DMS53 treated with DMSO at 0.1 percent for 48 hours (cell line): ENCODE measurements at regions not wholly inside any gene's neighbourhood (a gene's known extent, or its start where the extent isn't known, plus 50 kb on each side); places are given as distances from the start of the nearest gene placed in this dataset.

Source experiments
- DNase-seq: peaks from one replicate; lab custom pipeline; 2025; ENCODE audit not compliant: unreplicated experiment; lab: John Stamatoyannopoulos, UW

DNA sequence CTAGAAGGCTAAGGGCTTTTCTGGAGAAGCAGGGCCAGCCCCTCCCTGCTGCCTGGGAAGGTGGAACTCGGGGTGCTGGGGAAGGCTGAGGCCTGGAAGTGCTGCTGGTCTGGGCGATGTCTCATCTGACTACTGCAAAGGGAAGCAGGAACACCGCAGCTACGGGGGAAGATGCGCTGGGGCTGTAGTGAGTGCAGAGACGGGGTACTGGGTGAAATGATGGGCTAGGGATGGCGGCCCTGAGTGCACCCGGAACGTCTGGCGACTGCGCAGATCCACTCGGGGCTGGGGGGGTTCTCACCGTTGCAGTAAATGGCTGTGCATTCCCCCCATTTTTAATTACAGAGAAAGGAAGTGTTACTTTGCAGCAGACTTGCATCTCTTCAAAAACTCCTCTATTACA lies 195.4 kb upstream of the ADARB2 start:
- DNase-seq = no peak

DNA sequence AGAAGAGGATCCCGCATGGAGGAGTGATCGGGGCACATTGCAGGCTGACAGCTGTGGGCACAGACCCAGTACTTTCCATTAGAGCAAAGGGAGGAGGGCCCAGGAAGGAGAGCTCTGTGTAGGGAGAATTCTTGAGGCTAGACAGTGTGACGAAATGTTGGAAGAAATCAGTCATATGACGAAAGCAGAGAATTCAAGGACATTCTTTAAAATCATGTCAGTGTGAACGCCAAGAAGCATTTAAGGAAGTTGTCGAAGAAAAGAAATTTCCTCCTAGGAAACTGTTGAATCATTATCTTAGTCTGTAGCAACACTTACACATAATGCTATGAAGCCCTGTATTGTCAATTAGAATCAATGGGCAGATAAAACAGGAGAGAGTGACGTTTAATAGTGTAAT lies 191.3 kb upstream of the ADARB2 start:
- no peak for DNase-seq

DNA sequence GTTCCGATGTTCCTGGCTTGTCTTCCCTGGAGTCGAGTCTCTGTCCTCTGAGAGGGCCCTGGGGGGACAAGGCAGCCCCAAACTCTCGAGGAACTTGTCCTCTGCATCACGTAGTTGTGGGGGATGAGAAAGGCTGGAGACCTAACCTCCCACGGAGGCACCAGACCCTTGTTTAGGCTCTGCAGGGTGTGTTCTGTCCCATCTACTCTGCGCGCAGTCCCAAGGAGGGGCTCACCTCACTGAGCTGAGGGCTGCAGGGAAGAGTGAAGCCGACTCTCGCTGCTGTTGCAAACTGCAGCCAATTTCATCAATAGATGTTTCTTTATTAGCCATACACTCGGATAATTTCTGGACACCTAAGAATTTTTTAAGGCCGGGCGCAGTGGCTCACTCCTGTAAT lies 186.7 kb upstream of the ADARB2 start:
- no peak for DNase-seq

- no peak for DNase-seq
These were observed 186.3 kb upstream of the ADARB2 start for GRCh38 chr10:1923586-1923985.

DNA sequence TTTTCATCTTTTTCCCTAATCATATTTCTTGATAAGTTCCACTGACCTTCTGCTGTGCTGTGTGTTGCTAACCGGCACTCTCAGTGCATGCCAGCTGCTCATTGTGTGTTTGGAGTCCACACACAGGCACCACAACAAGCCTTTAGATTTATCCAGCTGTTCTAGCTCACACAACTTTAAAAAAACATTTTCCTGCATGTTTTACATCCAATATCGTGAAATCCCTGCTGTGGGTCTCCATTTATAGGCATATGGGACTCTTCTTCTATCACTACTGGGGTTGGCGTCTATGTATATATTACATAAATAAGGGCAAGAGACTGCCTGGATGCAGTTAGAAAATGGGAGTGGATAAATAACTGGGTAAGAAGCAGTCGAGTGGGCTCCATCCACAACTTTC lies 183.6 kb upstream of the ADARB2 start:
- no peak for DNase-seq

- no peak for DNase-seq
These were observed 182.8 kb upstream of the ADARB2 start for GRCh38 chr10:1920127-1920526.

- no peak for DNase-seq
These were observed 174.4 kb upstream of the ADARB2 start for GRCh38 chr10:1911771-1912170.

GRCh38 chr10:1903982-1904381 lies 166.7 kb upstream of the ADARB2 start:
- no peak for DNase-seq

- DNase-seq = no peak
These were observed 158.8 kb upstream of the ADARB2 start for GRCh38 chr10:1896153-1896552.

DNA sequence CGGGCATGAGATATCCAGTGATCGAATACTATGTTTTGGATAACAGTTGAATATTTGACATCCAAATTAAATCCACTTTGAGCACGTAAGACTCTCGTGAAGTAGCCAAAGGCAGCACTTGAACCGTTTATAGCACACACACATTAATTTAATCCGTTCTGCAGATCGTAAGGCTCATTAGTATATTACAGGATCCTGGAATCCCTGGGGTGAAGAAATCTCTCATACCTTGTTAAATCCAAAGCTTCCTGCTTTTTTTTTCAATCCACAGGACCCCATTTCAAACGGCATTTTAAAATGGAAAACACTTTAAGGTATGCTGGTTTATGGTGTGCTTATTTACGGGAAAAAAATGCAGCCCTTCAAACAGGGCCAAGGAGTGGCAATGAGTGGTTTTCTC lies 158.4 kb upstream of the ADARB2 start:
- no peak for DNase-seq

DNA sequence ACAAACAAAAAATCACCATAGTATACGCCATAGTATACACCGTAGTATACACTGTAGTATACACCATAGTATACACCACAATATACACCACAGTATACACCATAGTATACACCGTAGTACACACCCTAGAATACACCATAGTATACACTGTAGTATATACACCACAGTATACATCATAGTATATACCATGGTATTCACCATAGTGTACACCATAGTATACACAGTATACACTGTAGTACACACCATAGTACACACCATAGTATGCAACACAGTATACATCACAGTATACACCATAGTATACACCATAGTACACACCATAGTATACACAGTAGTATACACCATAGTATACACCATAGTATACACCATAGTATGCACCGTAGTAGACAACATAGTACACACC lies 157.6 kb upstream of the ADARB2 start:
- DNase-seq = no peak

DNA sequence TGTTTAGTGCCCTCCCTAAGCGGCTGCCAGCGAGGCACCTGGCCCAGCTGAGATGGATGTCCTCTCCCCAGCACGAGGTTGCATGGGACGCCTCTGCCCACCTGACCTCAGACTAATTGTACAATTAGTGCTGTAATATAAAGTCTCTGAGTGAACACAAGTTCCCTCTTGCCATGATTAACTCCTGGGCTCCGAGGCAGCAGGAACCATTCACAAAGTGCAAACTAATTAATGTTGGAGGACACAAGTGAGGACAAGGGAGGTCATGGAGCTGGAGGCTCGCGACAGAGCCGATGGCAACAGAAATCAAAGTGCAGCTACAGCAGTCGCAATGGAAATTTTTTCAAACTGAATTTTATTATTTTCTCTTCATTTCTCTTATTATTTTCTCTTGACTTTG lies 156.6 kb upstream of the ADARB2 start:
- DNase-seq = no peak

DNA sequence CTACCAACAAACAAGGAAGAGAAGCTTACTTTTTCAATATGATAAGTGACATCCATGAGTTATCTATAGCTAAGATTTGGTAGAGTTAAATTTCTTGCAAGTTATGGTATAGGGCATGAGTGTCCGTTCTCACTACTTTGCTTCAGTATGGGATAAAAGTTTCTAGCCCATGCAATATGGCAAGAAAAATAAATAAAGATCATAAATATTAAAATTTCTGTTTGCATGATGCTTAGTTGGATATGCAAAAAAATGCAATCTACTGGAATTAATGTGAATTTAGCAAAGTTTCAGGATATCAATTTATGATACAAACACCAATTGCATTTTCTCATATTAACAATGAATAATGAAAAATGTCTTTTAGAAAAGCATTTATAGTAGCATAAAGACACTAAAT lies 148.7 kb upstream of the ADARB2 start:
- no peak for DNase-seq

DNA sequence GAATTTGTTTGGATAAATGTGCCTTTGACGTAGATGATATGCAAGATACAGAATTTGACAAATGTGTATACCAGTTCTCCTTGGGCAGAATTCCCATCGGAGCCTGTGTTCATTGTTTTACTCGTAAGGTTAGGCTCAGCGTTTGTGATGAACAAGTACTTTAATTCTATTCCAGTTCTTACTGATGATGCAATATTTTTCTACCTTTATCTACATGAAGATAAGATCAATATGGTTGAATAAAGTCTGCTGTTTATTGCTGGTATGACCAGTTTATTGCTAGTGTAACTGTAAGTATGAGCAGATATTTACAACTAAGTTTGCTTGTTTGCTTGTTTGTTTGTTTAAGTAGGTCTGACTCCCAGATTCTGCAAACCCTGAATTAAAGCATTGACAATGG lies 145.4 kb upstream of the ADARB2 start:
- DNase-seq = no peak

- DNase-seq = no peak
These were observed 144.9 kb upstream of the ADARB2 start for GRCh38 chr10:1882180-1882579.

DNA sequence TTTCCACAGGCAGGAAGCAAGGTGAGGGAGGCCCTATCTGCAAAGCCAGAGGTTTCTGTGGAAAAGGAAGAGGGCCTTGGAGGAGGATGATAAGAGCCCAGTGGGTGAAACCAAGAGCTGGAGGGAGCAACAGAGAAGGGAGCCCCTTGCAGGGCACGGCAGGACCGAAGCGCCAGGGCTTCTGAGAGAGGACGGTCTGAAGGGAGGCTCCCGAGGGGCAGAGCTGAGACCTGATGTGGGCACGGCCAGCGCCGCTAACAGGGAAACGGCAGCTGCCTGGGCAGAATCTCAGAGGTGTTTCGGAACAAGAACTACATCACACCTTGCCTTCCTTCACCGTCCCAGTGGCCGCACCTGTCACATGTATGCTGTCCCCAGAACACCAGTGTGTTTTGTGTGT lies 144.3 kb upstream of the ADARB2 start:
- DNase-seq = no peak

DNA sequence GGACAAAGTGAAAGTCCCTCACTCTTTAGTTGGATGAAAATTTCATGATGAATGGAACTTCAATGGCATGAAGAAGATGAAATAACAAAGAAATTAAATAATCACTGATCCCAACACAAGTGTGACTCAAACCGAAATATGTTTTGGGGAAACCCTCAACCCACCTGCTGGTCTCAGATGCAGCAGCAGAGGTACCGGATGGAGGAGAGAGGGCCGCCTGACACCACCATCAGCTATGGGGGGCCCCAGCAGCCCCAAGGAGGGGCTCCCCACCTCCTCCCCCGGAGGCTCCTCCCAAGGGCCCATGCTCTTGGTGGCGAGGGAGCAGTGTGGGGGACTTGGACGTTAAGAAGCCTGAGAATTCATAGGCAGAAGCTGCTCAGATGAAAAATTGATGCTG lies 137.2 kb upstream of the ADARB2 start:
- DNase-seq = no peak

DNA sequence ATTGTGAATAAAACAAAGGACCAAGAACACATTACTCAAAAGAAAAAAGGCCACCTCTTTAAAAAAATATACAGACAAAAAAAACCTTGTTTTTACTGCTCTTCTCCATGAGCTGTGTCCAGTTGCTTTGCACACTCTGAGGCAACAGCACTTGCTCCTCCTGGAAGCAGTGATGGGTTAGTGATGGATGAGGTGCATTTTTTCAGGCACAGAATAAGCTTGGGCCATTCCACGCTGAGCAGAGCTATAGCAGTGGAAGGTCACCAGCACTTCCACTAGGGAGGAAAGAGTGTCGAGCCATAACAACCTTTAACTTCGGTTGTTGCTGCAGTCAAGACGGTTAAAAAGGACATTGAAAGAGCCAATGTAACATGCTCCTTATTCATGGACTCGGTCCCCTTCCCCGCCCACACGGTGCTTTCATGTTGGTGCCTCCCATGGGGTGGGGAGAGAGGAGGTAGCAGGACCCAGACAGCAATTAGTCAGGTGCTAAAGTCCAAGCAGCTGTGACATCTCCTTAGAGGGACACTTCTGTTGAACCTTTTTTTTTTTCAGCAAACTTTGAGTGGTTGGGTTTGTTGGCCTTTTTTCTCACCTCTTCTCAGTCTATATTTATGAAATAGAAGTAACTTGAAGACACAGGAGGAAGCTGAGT lies 136.5 kb upstream of the ADARB2 start:
- no peak for DNase-seq

DNA sequence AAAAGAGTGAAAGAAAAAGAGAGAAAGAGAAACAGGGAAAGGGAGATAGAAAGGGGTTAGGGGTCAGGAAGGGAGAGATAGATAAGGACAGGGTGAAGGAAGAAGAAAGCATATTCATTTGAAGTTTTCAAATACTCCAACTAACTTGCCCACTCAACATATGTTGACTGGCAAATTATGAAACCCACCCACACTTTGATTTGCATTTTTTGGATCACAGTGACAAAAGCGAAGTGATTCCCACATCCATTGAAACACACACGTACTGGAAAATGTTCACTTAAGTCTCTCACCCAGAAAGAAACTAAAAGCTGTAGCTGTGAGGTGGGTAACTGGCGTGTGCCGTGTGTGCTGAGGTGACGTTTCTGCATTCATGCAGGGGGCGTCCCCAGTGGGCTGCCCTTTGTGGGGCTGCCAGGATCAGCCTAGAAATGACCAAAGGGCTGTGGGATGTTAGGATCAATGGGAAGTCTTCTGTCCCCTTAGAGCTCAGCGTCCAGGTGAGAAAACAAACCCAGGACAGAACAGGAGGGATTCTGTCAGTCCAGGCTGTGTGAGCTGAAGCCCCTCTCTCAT lies 134.9 kb upstream of the ADARB2 start:
- no peak for DNase-seq

DNA sequence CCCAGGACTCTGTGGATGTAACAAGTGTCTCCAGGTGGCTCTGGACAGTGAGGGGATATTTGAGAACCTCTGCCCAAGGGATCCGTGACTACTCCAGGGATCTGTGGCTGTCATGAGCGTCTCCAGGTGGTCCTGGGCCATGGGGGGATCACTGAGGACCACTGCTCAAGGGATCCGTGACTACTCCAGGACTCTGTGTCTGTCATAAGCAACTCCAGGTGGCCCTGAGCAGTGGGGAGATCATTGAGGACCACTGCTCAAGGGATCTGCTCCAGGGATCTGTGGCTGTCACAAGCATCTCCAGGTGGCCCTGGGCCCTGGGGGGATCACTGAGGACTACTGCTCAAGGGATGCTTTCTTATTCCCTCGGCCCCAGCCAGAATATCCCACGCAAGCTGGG lies 133.2 kb upstream of the ADARB2 start:
- DNase-seq = no peak

DNA sequence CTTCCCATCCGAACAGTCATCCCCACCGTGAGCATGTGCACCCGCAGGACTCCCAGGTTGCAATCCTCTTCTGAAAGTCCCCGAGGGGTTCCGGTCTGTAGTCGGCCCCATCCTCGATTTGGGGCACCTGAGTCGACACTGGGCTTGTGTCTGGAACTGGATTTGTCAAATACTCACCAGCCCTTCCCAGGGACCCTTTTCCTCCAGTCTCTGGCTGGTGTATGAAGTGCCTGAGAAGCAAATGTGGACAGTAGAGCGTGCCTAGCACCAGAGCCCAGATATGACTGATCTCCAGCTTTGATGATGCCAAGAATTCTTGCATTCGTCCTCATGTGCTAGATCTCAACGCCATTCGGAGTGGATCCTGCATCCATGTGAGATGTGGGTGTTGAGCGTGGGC lies 132.5 kb upstream of the ADARB2 start:
- no peak for DNase-seq

- no peak for DNase-seq
These were observed 123.0 kb upstream of the ADARB2 start for GRCh38 chr10:1860351-1860750.

DNA sequence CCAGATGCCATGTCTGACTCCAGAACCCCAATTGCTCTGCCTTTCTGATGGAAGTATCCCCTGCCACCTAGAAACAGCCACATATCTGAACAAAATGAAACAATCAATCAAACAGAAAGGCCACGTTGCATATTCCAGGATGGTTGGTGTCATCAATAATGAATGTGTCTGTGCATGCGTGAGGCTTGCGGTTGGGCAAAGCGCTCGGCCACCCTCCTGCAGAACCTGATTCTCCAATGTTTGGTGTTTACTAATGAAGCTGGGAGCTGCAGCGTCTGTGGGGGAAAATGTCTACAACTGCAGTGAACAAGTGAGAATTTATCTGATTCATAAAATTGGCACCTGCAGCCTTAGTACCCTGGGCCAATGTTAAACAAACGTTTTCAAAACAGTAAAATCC lies 121.2 kb upstream of the ADARB2 start:
- DNase-seq = no peak
